ENCODE measurements at regions not wholly inside any gene's neighbourhood (a gene's known extent, or its start where the extent isn't known, plus 50 kb on each side); places are given as distances from the start of the nearest gene placed in this dataset.

DNA sequence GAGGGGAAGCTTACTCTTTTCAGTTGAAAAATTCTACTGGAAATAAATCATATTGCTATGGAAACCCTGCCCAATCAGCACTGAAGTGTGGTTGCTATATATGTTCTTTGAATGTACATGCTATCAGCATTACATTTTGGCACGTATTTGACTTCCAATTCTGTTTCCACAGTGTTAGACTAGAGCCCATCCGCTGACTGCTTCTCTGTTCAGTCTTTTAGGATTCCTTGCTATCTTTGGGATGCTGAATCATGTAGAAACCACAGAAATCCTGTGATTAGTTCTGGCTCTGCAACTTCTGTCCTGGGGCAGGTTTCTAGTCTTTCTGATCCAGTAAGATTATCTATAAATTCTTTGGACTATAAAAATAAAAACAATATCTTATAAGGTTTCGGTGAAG is 128.2 kb upstream of the SLC7A14 start:
- TF ChIP-seq, protein P1, sequence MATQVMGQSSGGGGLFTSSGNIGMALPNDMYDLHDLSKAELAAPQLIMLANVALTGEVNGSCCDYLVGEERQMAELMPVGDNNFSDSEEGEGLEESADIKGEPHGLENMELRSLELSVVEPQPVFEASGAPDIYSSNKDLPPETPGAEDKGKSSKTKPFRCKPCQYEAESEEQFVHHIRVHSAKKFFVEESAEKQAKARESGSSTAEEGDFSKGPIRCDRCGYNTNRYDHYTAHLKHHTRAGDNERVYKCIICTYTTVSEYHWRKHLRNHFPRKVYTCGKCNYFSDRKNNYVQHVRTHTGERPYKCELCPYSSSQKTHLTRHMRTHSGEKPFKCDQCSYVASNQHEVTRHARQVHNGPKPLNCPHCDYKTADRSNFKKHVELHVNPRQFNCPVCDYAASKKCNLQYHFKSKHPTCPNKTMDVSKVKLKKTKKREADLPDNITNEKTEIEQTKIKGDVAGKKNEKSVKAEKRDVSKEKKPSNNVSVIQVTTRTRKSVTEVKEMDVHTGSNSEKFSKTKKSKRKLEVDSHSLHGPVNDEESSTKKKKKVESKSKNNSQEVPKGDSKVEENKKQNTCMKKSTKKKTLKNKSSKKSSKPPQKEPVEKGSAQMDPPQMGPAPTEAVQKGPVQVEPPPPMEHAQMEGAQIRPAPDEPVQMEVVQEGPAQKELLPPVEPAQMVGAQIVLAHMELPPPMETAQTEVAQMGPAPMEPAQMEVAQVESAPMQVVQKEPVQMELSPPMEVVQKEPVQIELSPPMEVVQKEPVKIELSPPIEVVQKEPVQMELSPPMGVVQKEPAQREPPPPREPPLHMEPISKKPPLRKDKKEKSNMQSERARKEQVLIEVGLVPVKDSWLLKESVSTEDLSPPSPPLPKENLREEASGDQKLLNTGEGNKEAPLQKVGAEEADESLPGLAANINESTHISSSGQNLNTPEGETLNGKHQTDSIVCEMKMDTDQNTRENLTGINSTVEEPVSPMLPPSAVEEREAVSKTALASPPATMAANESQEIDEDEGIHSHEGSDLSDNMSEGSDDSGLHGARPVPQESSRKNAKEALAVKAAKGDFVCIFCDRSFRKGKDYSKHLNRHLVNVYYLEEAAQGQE (IDR thresholded peaks at IDR 0.05; ENCODE audit: insufficient read depth in 1 of 2, low read depth in 2 of 2, low read length in 2 of 2), result no peak
- TF ChIP-seq POLR2AphosphoS5 (IDR thresholded peaks at IDR 0.05; ENCODE audit: low read depth, low read length) (no peak), TAF1 (IDR thresholded peaks at IDR 0.05; ENCODE audit: borderline replicate concordance, insufficient read depth, low read length) (no peak), FOXP2 (optimal IDR thresholded peaks at IDR 0.05; ENCODE audit: borderline replicate concordance, extremely low read depth, extremely low read length, insufficient read depth) (no peak), SIN3A (IDR thresholded peaks at IDR 0.05; ENCODE audit: borderline replicate concordance, insufficient read depth, low read length) (no peak)

All from PFSK-1 (cell line).